H1 (cell line): ENCODE measurements at regions not wholly inside any gene's neighbourhood (a gene's known extent, or its start where the extent isn't known, plus 50 kb on each side); places are given as distances from the start of the nearest gene placed in this dataset.

ENCODE experiments used
- CTCF ChIA-PET: fragments of 300-600 bp; sonication (Branson Sonifier 250); formaldehyde crosslinking; loops from one replicate; lab custom pipeline; 2021; ENCODE audit not compliant: partially characterized antibody; lab: Charles Lee
- POLR2A ChIA-PET: fragments of 300-600 bp; sonication (Branson Sonifier 250); formaldehyde crosslinking; loops from one replicate; lab custom pipeline; 2021; ENCODE audit warnings: inconsistent platforms; ENCODE audit not compliant: partially characterized antibody; lab: Charles Lee
- DNase-seq, 2 experiments: peaks; one replicate each; pipeline versions ENCODE4 v3.0.0 to v3.0.0-alpha.2; 2010 to 2022; ENCODE audit warnings: low spot score in 2 of 2, low read depth in 1 of 2, mixed read lengths in 1 of 2
- FAIRE-seq: peaks from 2 replicates; lab custom pipeline; 2011; peaks lifted over from hg19 to GRCh38; lab: Jason Lieb, UNC
- H2AFZ ChIP-seq: 2 replicates; pipeline ENCODE4 v1.8.1; 2012; ENCODE audit warnings: low read length, inconsistent platforms
- H2AK5ac ChIP-seq: 2 replicates; pipeline ENCODE4 v1.6.1; 2013; ENCODE audit warnings: low read depth, low read length
- H2BK120ac ChIP-seq: replicated peaks from 2 replicates; pipeline ENCODE3; 2013; ENCODE audit warnings: low read depth, low read length, inconsistent platforms
- H2BK12ac ChIP-seq: 2 replicates; pipeline ENCODE4 v1.6.1; 2013; ENCODE audit warnings: low read depth, low read length
- H2BK15ac ChIP-seq: 2 replicates; pipeline ENCODE4 v1.6.1; 2013; ENCODE audit warnings: low read length
- H2BK20ac ChIP-seq: 2 replicates; pipeline ENCODE4 v1.6.1; 2013; ENCODE audit warnings: low read length
- H2BK5ac ChIP-seq: 2 replicates; pipeline ENCODE4 v1.6.1; 2013; ENCODE audit warnings: low read depth, low read length
- H3K14ac ChIP-seq: 2 replicates; pipeline ENCODE4 v1.6.1; 2013; ENCODE audit warnings: inconsistent platforms; ENCODE audit not compliant: insufficient read length
- H3K18ac ChIP-seq: 2 replicates; pipeline ENCODE4 v1.6.1; 2013; ENCODE audit warnings: low read length; ENCODE audit errors: extremely low read depth
- H3K23ac ChIP-seq: 2 replicates; pipeline ENCODE4 v1.6.1; 2013; ENCODE audit warnings: inconsistent platforms; ENCODE audit not compliant: insufficient read length
- H3K23me2 ChIP-seq: 2 replicates; pipeline ENCODE4 v1.6.1; 2013; ENCODE audit warnings: low read depth, low read length
- H3K27ac ChIP-seq: 2 replicates; pipeline ENCODE4 v1.6.1; 2011; ENCODE audit warnings: low read depth, low read length, inconsistent platforms
- H3K27me3 ChIP-seq, 4 experiments: replicated peaks in 1 of 4; 1 replicate in 1 of 4; 2 replicates in 3 of 4; pipeline versions ENCODE4 v1.6.1 to v1.8.1; 2011 to 2013; ENCODE audit warnings: low read length in 3 of 4, mild to moderate bottlenecking in 3 of 4, inconsistent platforms in 2 of 4, mixed read lengths in 2 of 4, moderate library complexity in 1 of 4; ENCODE audit not compliant: control insufficient read depth in 3 of 4, insufficient read depth in 3 of 4; ENCODE audit errors: extremely low read depth in 1 of 4
- H3K36me3 ChIP-seq, 4 experiments: 2 replicates each; pipeline versions ENCODE4 v1.6.1 to v1.8.1; 2011 to 2013; ENCODE audit warnings: mild to moderate bottlenecking in 4 of 4, low read length in 3 of 4, moderate library complexity in 2 of 4, control low read depth in 1 of 4, inconsistent platforms in 1 of 4; ENCODE audit not compliant: insufficient read depth in 4 of 4, control insufficient read depth in 2 of 4
- H3K4ac ChIP-seq: replicated peaks from 2 replicates; pipeline ENCODE3; 2013; ENCODE audit warnings: low read length, low read depth, mixed read lengths, inconsistent platforms; ENCODE audit not compliant: insufficient read length
- H3K4me1 ChIP-seq, 4 experiments: replicated peaks in 1 of 4; 1 replicate in 1 of 4; 2 replicates in 3 of 4; pipeline versions ENCODE4 v1.6.1 to v1.8.1; 2011 to 2013; ENCODE audit warnings: low read length in 3 of 4, inconsistent platforms in 2 of 4, mixed read lengths in 1 of 4; ENCODE audit not compliant: insufficient read depth in 4 of 4, control insufficient read depth in 3 of 4
- H3K4me2 ChIP-seq, 2 experiments: 2 replicates each; pipeline versions ENCODE4 v1.6.1 to v1.8.1; 2011 to 2013; ENCODE audit warnings: low read depth in 2 of 2, low read length in 2 of 2, control low read depth in 1 of 2, inconsistent platforms in 1 of 2, mild to moderate bottlenecking in 1 of 2; ENCODE audit not compliant: insufficient read depth in 1 of 2
- H3K4me3 ChIP-seq, 4 experiments: fragments of 200-600, 300-600 bp in 1 of 4; sonication (generic), shearing (Covaris generic), sonication (Bioruptor Twin) in 1 of 4; 2 replicates each; pipeline versions ENCODE4 v1.5.1 to v1.8.1; 2011 to 2016; ENCODE audit warnings: low read length in 4 of 4, low read depth in 3 of 4, control low read depth in 2 of 4, inconsistent platforms in 2 of 4, mild to moderate bottlenecking in 2 of 4, mixed read lengths in 1 of 4, moderate library complexity in 1 of 4; ENCODE audit not compliant: insufficient read depth in 2 of 4; ENCODE audit errors: extremely low read depth in 1 of 4
- H3K56ac ChIP-seq: replicated peaks from 2 replicates; pipeline ENCODE3; 2013; ENCODE audit warnings: low read depth, mild to moderate bottlenecking, mixed read lengths, low read length, inconsistent platforms; ENCODE audit not compliant: insufficient read length
- H3K79me1 ChIP-seq: 2 replicates; pipeline ENCODE4 v1.6.1; 2013; ENCODE audit warnings: low read depth, low read length, control low read depth
- H3K79me2 ChIP-seq, 2 experiments: 2 replicates each; pipeline versions ENCODE4 v1.6.1 to v1.8.1; 2012 to 2013; ENCODE audit warnings: low read length in 2 of 2, mild to moderate bottlenecking in 2 of 2, inconsistent platforms in 1 of 2; ENCODE audit not compliant: insufficient read depth in 2 of 2, control insufficient read depth in 1 of 2
- H3K9ac ChIP-seq, 4 experiments: replicated peaks in 1 of 4; 1 replicate in 1 of 4; 2 replicates in 3 of 4; pipeline versions ENCODE4 v1.6.1 to v1.8.1; 2011 to 2013; ENCODE audit warnings: low read depth in 3 of 4, low read length in 3 of 4, control low read depth in 2 of 4, mild to moderate bottlenecking in 2 of 4, moderate library complexity in 2 of 4, inconsistent platforms in 1 of 4; ENCODE audit errors: extremely low read depth in 1 of 4
- H3K9me3 ChIP-seq, 2 experiments: 2 replicates each; pipeline versions ENCODE4 v1.6.1 to v1.8.1; 2012 to 2013; ENCODE audit warnings: mild to moderate bottlenecking in 2 of 2, moderate library complexity in 2 of 2, control low read depth in 1 of 2, inconsistent platforms in 1 of 2, low read depth in 1 of 2, low read length in 1 of 2, mixed read lengths in 1 of 2; ENCODE audit not compliant: insufficient read depth in 2 of 2
- H4K20me1 ChIP-seq, 2 experiments: replicated peaks in 1 of 2; 2 replicates each; pipeline versions ENCODE3 to v1.8.1; 2011 to 2013; ENCODE audit warnings: inconsistent platforms in 2 of 2, low read length in 2 of 2, mild to moderate bottlenecking in 1 of 2; ENCODE audit not compliant: insufficient read depth in 2 of 2, control insufficient read depth in 1 of 2
- H4K5ac ChIP-seq: 2 replicates; pipeline ENCODE4 v1.6.1; 2013; ENCODE audit warnings: low read length, low read depth, mixed read lengths, inconsistent platforms; ENCODE audit not compliant: insufficient read length
- H4K8ac ChIP-seq: 2 replicates; pipeline ENCODE4 v1.8.0; 2013; ENCODE audit warnings: mild to moderate bottlenecking, moderate library complexity, low read length, inconsistent platforms; ENCODE audit not compliant: insufficient read depth; ENCODE audit errors: extremely low read depth
- H4K91ac ChIP-seq: replicated peaks from 2 replicates; pipeline ENCODE3; 2013; ENCODE audit warnings: low read length, mixed read lengths, inconsistent platforms; ENCODE audit not compliant: insufficient read length
- BACH1 ChIP-seq: IDR thresholded peaks from 2 replicates; pipeline ENCODE4 v1.6.1; 2012; ENCODE audit warnings: low read length, improper control_type of control experiment
- EZH2 ChIP-seq: fragments of 200-600 bp; sonication (generic); IDR thresholded peaks from 2 replicates; pipeline ENCODE4 v1.7.1; 2012; ENCODE audit warnings: low read depth, mild to moderate bottlenecking, moderate library complexity, low read length, inconsistent platforms; ENCODE audit not compliant: severe bottlenecking
- KDM1A ChIP-seq: fragments of 200-600, 300-600 bp; sonication (generic); IDR thresholded peaks from 2 replicates; pipeline ENCODE4 v1.7.1; 2016; ENCODE audit warnings: mild to moderate bottlenecking, low read length, borderline replicate concordance
- PHF8 ChIP-seq: fragments of 200-600 bp; sonication (generic); conservative IDR thresholded peaks from 2 replicates; pipeline ENCODE4 v1.7.1; 2012; ENCODE audit warnings: low read depth, mild to moderate bottlenecking, inconsistent platforms, low read length, moderate library complexity
- POU5F1 ChIP-seq: IDR thresholded peaks from 2 replicates; pipeline ENCODE4 v1.6.1; 2011; ENCODE audit warnings: low read depth, mild to moderate bottlenecking, low read length, moderate library complexity
- SP1 ChIP-seq: IDR thresholded peaks from 2 replicates; pipeline ENCODE4 v1.6.1; 2011; ENCODE audit warnings: low read depth, low read length
- WGBS, 2 experiments: shearing (Covaris generic) in 1 of 2; methylation state at CpG; one replicate each; pipeline versions ENCODE4 v1.1.6 to v1.1.7; 2013 to 2015; ENCODE audit warnings: low lambda C conversion rate in 2 of 2, mixed read lengths in 2 of 2, inconsistent platforms in 1 of 2, low coverage in 1 of 2, missing lambda C conversion rate in 1 of 2; ENCODE audit not compliant: insufficient replicate concordance in 2 of 2, insufficient coverage in 1 of 2, insufficient read length in 1 of 2; ENCODE audit errors: extremely low coverage in 1 of 2, missing lambda C conversion rate in 1 of 2; 5-methylcytosine and 5-hydroxymethylcytosine counted together
- TF ChIP-seq, protein P1 (sequence below): IDR thresholded peaks from 2 replicates; pipeline ENCODE4 v1.6.1; 2011; ENCODE audit warnings: low read depth, mild to moderate bottlenecking, low read length; ENCODE audit not compliant: insufficient read depth

DNA sequence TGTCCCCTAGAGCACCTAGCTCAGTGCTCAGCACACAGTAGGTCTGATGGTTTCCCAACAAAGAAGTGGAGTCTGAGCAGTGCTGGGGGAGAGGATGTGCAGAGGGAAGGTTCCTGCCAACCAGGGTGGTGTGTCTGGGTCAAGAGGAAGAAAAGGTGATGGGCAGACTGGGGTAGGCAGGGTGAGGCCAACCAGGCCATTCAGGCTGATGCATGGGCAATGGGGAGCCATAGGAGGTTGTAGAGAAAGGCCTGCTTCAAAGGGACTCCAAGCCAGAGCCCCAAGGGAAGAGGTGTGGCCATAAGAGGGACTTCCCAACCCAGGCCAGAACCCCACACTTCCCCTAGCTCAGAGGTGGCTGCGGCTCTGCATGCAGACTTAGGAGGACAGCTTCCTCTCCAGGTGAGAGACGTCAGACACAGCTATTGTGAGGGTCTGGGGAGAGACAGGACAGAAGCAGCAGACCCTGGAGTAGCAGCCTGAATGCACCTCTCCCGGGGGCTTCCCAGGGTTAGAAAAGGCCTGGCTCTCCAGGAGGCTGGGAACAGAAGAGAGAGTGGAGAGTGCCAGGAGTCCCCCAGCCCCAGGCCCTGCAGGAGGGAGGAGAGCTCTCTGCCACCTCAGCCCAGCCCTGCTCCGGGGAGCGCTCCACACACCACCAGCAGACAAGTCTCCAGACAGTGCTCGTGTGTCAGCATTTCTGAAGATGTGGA, 87.4 kb upstream of the ZMIZ1 start:
- Histone ChIP-seq H3K27me3 (no peaks in the 10 kb centered on the region; a peak in 2 of 7 replicates), H4K20me1 (no peaks in the 10 kb centered on the region), H3K18ac (no peak overlapping the region; the same call in 1 of the 2 replicates), H4K5ac (no peak overlapping the region), H2BK12ac (peak overlapping the region; percentile 84; the same call in 1 of the 2 replicates), H3K79me1 (no peaks in the 10 kb centered on the region), H3K36me3 (no peaks in the 10 kb centered on the region), H3K9ac (no peak overlapping the region), H2BK15ac (peak overlapping the region; percentile 77), H2BK120ac (no peak overlapping the region), H4K8ac (no peak overlapping the region; the same call in 1 of the 2 replicates), H2BK20ac (0 out of 2 replicates have a peak overlapping the region, but pooled peaks have one; percentile 52), H3K14ac (no peak overlapping the region), H3K23me2 (no peaks in the 10 kb centered on the region), H3K4ac (no peak overlapping the region), H3K4me1 (peaks cover 0 to 25% (median 6%) of the 10 kb centered on the region in 4 experiments; a peak in 6 of 7 replicates), H4K91ac (no peak overlapping the region), H2AK5ac (peak overlapping the region; percentile 82; the same call in 1 of the 2 replicates), H3K79me2 (no peaks in the 10 kb centered on the region), H3K27ac (no peak overlapping the region), H3K56ac (no peak overlapping the region), H3K4me3 (no peak overlapping the region), H3K4me2 (no peak overlapping the region; a peak in 1 of 4 replicates), H3K9me3 (no peaks in the 10 kb centered on the region), H2BK5ac (peak overlapping the region; percentile 0; the same call in 1 of the 2 replicates), H2AFZ (no peak overlapping the region), H3K23ac (no peak overlapping the region)
- DNase-seq = no peak
- ChIA-PET CTCF (interaction anchor here (0.8 to 2.3 kb wide), 6 partner anchors 49 to 220 kb away, joined by 3 to 10 read pairs (median 3); no protein-coding TSS in a partner anchor), POLR2A (no interaction called here)
- WGBS, 2 experiments = 83% methylated on average over 6 of the region's 6 CpGs; no CpG with 5 or more reads in 1 of the 2 experiments
- FAIRE-seq = no peak
- TF ChIP-seq POU5F1 (no peak), BACH1 (no peak), PHF8 (no peak), KDM1A (peak; percentile 56; the same call in 1 of the 2 replicates), EZH2 (no peak), SP1 (no peak)
- TF ChIP-seq, protein P1, sequence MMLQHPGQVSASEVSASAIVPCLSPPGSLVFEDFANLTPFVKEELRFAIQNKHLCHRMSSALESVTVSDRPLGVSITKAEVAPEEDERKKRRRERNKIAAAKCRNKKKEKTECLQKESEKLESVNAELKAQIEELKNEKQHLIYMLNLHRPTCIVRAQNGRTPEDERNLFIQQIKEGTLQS = no peak
